HCT116 (cell line): ENCODE measurements at regions not wholly inside any gene's neighbourhood (a gene's known extent, or its start where the extent isn't known, plus 50 kb on each side); places are given as distances from the start of the nearest gene placed in this dataset.

Experiments
- CEBPB ChIP-seq: IDR thresholded peaks from 2 replicates; pipeline ENCODE4 v1.6.1; 2012; ENCODE audit warnings: low read depth
- EZH2 ChIP-seq: fragments of 200-600 bp; sonication (generic); IDR thresholded peaks from 2 replicates; pipeline ENCODE4 v1.6.1; 2017; ENCODE audit warnings: antibody characterized with exemption, mixed run types
- REST ChIP-seq: IDR thresholded peaks from 2 replicates; pipeline ENCODE4 v1.6.1; 2012; ENCODE audit warnings: low read depth
- SP1 ChIP-seq: IDR thresholded peaks from 2 replicates; pipeline ENCODE4 v1.6.1; 2012; ENCODE audit warnings: low read depth
- YY1 ChIP-seq: IDR thresholded peaks from 2 replicates; pipeline ENCODE4 v1.6.1; 2011; ENCODE audit warnings: low read length, low read depth, moderate library complexity, mild to moderate bottlenecking; ENCODE audit not compliant: insufficient replicate concordance; ENCODE audit errors: extremely low read depth
- ZFX ChIP-seq: fragments of 450-650 bp; IDR thresholded peaks from 2 replicates; pipeline ENCODE4 v1.6.1; 2017
- TF ChIP-seq, protein P1 (sequence below): IDR thresholded peaks from 2 replicates; pipeline ENCODE4 v1.6.1; 2012
- TF ChIP-seq, protein P2 (sequence below), 3 experiments: fragments of 200-600 bp in 1 of 3; sonication (generic) in 1 of 3; IDR thresholded peaks in 2 of 3; conservative IDR thresholded peaks in 1 of 3; 2 replicates each; pipeline ENCODE4 v1.5.1; 2012 to 2017; ENCODE audit warnings: low read depth in 2 of 3, low read length in 2 of 3, antibody characterized with exemption in 1 of 3, borderline replicate concordance in 1 of 3, control low read depth in 1 of 3, mild to moderate bottlenecking in 1 of 3, mixed read lengths in 1 of 3, mixed run types in 1 of 3, moderate library complexity in 1 of 3; ENCODE audit not compliant: insufficient read depth in 1 of 3

GRCh38 chr20:12337601-12338000, 419.9 kb downstream of the BTBD3 start:
- no peak for TF ChIP-seq CEBPB
- TF ChIP-seq, protein P1, sequence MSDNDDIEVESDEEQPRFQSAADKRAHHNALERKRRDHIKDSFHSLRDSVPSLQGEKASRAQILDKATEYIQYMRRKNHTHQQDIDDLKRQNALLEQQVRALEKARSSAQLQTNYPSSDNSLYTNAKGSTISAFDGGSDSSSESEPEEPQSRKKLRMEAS = no peak
- TF ChIP-seq YY1 = no peak
- no peak for TF ChIP-seq EZH2
- no peak for TF ChIP-seq SP1
- TF ChIP-seq, protein P2, sequence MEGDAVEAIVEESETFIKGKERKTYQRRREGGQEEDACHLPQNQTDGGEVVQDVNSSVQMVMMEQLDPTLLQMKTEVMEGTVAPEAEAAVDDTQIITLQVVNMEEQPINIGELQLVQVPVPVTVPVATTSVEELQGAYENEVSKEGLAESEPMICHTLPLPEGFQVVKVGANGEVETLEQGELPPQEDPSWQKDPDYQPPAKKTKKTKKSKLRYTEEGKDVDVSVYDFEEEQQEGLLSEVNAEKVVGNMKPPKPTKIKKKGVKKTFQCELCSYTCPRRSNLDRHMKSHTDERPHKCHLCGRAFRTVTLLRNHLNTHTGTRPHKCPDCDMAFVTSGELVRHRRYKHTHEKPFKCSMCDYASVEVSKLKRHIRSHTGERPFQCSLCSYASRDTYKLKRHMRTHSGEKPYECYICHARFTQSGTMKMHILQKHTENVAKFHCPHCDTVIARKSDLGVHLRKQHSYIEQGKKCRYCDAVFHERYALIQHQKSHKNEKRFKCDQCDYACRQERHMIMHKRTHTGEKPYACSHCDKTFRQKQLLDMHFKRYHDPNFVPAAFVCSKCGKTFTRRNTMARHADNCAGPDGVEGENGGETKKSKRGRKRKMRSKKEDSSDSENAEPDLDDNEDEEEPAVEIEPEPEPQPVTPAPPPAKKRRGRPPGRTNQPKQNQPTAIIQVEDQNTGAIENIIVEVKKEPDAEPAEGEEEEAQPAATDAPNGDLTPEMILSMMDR (IDR thresholded peaks at IDR 0.05 in 2 of 3, conservative IDR thresholded peaks at IDR 0.05 in 1 of 3; ENCODE audit: borderline replicate concordance in 1 of 3, insufficient read depth in 1 of 3, low read depth in 2 of 3, low read length in 2 of 3) = no peak
- no peak for TF ChIP-seq REST
- no peak for TF ChIP-seq ZFX
